DND-41 (cell line): ENCODE measurements at regions not wholly inside any gene's neighbourhood (a gene's known extent, or its start where the extent isn't known, plus 50 kb on each side); places are given as distances from the start of the nearest gene placed in this dataset.

ENCODE experiments used
- ATAC-seq: fragments of 200-7000 bp; cut with Tn5 transposase; 3 replicates; pipeline ENCODE4 v1.9.1; 2021; ENCODE audit warnings: low read depth; ENCODE audit not compliant: insufficient read depth
- DNase-seq: peaks from one replicate; pipeline ENCODE4 v3.0.0-alpha.2; 2020
- H2AFZ ChIP-seq: 2 replicates; pipeline ENCODE4 v1.6.0; 2012; ENCODE audit warnings: low read depth, low read length
- H3K27ac ChIP-seq: 2 replicates; pipeline ENCODE4 v1.5.1; 2012; ENCODE audit warnings: low read length, inconsistent platforms
- H3K27me3 ChIP-seq: fragments of 200-600 bp; sonication (generic); 2 replicates; pipeline ENCODE4 v1.6.0; 2012; ENCODE audit warnings: low read length, mild to moderate bottlenecking, inconsistent platforms; ENCODE audit not compliant: insufficient read depth, poor library complexity
- H3K36me3 ChIP-seq: 2 replicates; pipeline ENCODE4 v1.5.1; 2012; ENCODE audit warnings: low read length, inconsistent platforms; ENCODE audit not compliant: insufficient read depth
- H3K4me1 ChIP-seq: 2 replicates; pipeline ENCODE4 v1.5.1; 2012; ENCODE audit warnings: mild to moderate bottlenecking, low read length; ENCODE audit not compliant: insufficient read depth
- H3K4me2 ChIP-seq: 2 replicates; pipeline ENCODE4 v1.6.0; 2012; ENCODE audit warnings: mild to moderate bottlenecking, moderate library complexity, low read length, inconsistent platforms; ENCODE audit not compliant: insufficient read depth
- H3K4me3 ChIP-seq, 2 experiments: fragments of 200-600 bp in 1 of 2; shearing (Covaris generic) in 1 of 2; 2 replicates each; pipeline ENCODE4 v1.5.1; 2012 to 2016; ENCODE audit warnings: inconsistent platforms in 2 of 2, low read length in 2 of 2, mild to moderate bottlenecking in 2 of 2, low read depth in 1 of 2, moderate library complexity in 1 of 2
- H3K79me2 ChIP-seq: 2 replicates; pipeline ENCODE4 v1.6.0; 2012; ENCODE audit warnings: low read length, inconsistent platforms; ENCODE audit not compliant: insufficient read depth
- H3K9ac ChIP-seq: 2 replicates; pipeline ENCODE4 v1.6.0; 2012; ENCODE audit warnings: low read depth, mild to moderate bottlenecking, inconsistent platforms, low read length, moderate library complexity
- H3K9me3 ChIP-seq: 2 replicates; pipeline ENCODE4 v1.5.1; 2012; ENCODE audit warnings: low read length, moderate library complexity, mild to moderate bottlenecking, inconsistent platforms; ENCODE audit not compliant: insufficient read depth, severe bottlenecking
- H4K20me1 ChIP-seq: 2 replicates; pipeline ENCODE4 v1.6.0; 2012; ENCODE audit warnings: low read length; ENCODE audit not compliant: insufficient read depth
- EZH2 ChIP-seq: IDR thresholded peaks from 3 replicates; pipeline ENCODE4 v1.6.1; 2012; ENCODE audit warnings: borderline replicate concordance, low read depth, mild to moderate bottlenecking, moderate library complexity, low read length, inconsistent platforms; ENCODE audit not compliant: severe bottlenecking
- TF ChIP-seq, protein P1 (sequence below): IDR thresholded peaks from 2 replicates; pipeline ENCODE4 v1.5.1; 2012; ENCODE audit warnings: borderline replicate concordance, low read length, moderate library complexity, mild to moderate bottlenecking; ENCODE audit not compliant: poor library complexity, severe bottlenecking; ENCODE audit errors: extremely low read depth

DNA sequence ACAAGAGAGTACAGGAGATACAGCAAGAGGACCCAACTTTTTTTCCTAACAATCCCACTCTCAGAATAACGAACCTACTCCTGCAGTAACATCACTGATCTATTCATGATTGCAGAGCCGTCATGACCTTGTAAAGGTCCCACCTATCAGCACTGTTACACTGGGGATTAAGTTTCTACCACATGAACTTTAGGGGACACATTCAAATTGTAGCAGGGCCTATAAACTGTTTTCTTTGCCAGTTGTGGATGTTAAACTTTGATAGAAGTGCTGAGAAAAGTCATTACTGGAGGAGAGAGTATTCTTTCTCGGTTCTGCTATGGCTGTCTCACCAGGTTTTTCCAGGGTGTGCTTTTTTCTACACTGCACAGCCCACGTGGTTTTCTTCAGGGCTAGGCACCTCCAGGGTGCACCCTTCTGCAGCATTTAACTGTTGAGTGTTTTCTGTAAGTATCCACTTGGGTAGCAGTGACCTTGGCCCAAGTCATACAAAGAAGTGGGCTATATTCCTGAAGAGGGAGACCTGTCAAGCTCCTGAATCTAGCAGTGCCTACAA, 131.6 kb upstream of the AHR start:
- Histone ChIP-seq H4K20me1 (no peaks in the 10 kb centered on the region), H3K27ac (no peak overlapping the region), H3K9me3 (no peaks in the 10 kb centered on the region), H3K79me2 (no peaks in the 10 kb centered on the region), H3K36me3 (no peaks in the 10 kb centered on the region), H2AFZ (no peak overlapping the region), H3K4me3 (no peak overlapping the region), H3K9ac (no peak overlapping the region), H3K4me1 (peaks cover 10% of the 10 kb centered on the region), H3K27me3 (no peaks in the 10 kb centered on the region), H3K4me2 (no peak overlapping the region)
- 0 out of 3 replicates have a peak, but pooled peaks have one; percentile 17 for ATAC-seq
- DNase-seq: no peak
- TF ChIP-seq, protein P1, sequence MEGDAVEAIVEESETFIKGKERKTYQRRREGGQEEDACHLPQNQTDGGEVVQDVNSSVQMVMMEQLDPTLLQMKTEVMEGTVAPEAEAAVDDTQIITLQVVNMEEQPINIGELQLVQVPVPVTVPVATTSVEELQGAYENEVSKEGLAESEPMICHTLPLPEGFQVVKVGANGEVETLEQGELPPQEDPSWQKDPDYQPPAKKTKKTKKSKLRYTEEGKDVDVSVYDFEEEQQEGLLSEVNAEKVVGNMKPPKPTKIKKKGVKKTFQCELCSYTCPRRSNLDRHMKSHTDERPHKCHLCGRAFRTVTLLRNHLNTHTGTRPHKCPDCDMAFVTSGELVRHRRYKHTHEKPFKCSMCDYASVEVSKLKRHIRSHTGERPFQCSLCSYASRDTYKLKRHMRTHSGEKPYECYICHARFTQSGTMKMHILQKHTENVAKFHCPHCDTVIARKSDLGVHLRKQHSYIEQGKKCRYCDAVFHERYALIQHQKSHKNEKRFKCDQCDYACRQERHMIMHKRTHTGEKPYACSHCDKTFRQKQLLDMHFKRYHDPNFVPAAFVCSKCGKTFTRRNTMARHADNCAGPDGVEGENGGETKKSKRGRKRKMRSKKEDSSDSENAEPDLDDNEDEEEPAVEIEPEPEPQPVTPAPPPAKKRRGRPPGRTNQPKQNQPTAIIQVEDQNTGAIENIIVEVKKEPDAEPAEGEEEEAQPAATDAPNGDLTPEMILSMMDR: no peak
- TF ChIP-seq EZH2: no peak

DNA sequence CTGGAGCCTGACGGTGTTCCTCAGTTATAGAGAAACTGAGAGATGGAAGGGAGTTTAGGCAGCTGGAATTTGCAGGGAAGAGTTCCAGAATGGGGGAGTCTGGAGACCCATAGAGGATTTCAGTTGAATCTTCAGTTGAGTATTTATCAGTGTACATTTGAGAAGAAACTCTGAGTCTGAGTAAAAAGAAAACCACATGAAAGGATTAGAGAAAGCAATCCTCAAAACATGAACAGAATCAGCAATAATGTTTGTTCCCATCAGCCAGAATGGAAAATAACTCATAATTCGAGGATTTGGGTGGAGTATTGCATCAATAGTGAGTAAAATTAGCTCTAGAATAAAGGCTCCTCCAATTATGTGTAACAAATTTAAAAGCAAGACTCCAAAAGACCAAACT, 130.0 kb upstream of the AHR start:
- TF ChIP-seq, protein P1: no peak
- TF ChIP-seq EZH2: no peak

DNA sequence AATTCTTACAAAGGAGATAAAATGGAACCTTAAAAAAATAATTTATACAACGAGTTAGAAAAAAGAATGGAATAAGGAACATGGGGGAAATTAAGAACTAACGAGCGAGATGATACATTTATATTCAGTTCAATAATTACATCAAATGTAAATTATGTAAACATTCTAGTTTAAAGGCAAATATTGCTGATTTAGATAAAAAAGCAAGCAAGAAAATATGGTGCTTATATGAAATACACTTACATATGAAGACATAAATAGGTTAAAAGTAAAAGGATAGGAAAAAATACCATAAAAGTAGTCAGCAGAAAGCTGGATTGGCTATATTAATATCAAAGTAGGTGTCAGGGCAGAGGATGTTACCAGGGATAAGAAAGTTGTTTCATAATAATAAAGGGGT, 127.0 kb upstream of the AHR start:
- Histone ChIP-seq H3K9me3 (no peaks in the 10 kb centered on the region), H3K4me3 (no peak overlapping the region), H3K4me1 (peaks cover 10% of the 10 kb centered on the region), H3K4me2 (no peak overlapping the region), H3K27ac (no peak overlapping the region), H4K20me1 (no peaks in the 10 kb centered on the region), H3K79me2 (no peaks in the 10 kb centered on the region), H3K36me3 (no peaks in the 10 kb centered on the region), H2AFZ (no peak overlapping the region), H3K27me3 (no peaks in the 10 kb centered on the region), H3K9ac (no peak overlapping the region)
- DNase-seq: no peak
- ATAC-seq: no peak
- no peak for TF ChIP-seq EZH2
- TF ChIP-seq, protein P1: no peak

More for the DNA sequence above, 130.0 kb upstream of the AHR start:
- peak; percentile 59; the same call in 2 of the 3 replicates for ATAC-seq
- no peak overlapping the region for H3K27ac ChIP-seq
- H4K20me1 ChIP-seq: no peaks in the 10 kb centered on the region
- H3K36me3 ChIP-seq: no peaks in the 10 kb centered on the region
- no peaks in the 10 kb centered on the region for H3K9me3 ChIP-seq
- H2AFZ ChIP-seq: no peak overlapping the region
- peaks cover 10% of the 10 kb centered on the region for H3K4me1 ChIP-seq
- no peak overlapping the region for H3K4me2 ChIP-seq
- no peaks in the 10 kb centered on the region for H3K79me2 ChIP-seq
- no peak overlapping the region for H3K4me3 ChIP-seq
- DNase-seq: no peak
- H3K27me3 ChIP-seq: no peaks in the 10 kb centered on the region
- H3K9ac ChIP-seq: no peak overlapping the region
